HG03460 (cell line): ENCODE measurements at regions not wholly inside any gene's neighbourhood (a gene's known extent, or its start where the extent isn't known, plus 50 kb on each side); places are given as distances from the start of the nearest gene placed in this dataset.
"Not testable (repeated sequence)": the region's sequence is repeated elsewhere in the genome, so short reads cannot be mapped to it uniquely, and the experiment has no call there.

ENCODE experiments used
- ATAC-seq: cut with Tn5 transposase; IDR thresholded peaks from one replicate; pipeline ENCODE4 v1.9.1; 2021; ENCODE audit not compliant: unreplicated experiment

DNA sequence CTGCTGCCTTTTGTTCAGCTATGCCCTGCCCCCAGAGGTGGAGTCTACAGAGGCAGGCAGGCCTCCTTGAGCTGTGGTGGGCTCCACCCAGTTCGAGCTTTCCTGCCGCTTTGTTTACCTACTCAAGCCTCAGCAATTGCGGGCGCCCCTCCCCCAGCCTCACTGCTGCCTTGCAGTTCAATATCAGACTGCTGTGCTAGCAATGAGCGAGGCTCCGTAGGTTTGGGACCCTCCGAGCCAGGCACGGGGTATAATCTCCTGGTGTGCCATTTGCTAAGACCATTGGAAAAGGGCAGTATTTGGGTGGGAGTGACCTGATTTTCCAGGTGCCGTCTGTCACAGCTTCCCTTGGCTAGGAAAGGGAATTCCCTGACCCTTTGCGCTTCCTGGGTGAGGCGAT is 51.9 kb downstream of the DIPK2A start:
- not testable (repeated sequence) for ATAC-seq

DNA sequence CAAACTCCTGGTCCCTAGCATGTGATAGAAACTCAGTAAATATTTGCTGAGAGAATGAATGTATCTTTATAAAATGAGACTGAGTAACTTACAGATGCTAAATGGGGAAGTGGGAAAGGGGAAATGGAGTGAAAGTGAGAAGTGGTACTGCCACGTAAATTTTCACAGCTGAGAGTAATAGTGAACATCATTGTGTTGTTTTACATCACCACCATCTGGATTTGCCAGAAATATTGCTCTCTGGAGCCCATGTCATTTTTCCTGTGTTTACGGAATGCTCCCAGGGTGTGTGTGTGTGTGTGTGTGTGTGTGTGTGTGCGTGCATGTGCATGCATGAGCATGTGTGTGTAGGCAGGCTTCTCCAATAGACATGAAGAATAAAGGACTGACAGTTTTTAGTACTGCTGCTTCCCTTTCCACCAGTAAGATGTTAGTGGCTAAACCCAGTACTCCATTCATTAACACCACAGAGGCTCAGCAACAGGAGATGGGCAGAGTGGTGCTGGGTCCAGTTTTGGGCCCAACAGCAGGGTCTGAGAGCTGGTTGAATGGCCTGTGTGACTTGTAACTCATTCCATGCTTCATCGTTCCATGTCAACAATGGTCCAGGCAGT is 57.3 kb downstream of the DIPK2A start:
- peak; percentile 91 for ATAC-seq

DNA sequence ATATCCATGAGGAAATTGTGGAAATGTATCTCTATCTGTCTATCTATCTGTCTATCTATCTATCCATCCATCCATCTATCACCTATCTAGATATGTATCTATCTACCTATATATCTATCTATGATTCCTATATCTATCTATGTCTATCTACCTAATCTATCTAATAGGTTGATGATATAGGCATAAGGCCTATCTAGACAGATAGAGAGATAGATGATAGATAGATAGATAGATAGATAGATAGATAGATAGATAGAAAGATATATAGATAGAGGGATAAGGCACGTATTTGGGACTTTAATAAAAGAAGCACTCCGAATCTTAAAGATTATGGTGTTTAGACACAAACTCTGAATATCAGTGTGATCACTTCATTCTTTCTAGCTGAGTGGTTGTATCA is 58.1 kb downstream of the DIPK2A start:
- ATAC-seq = no peak

GRCh38 chr3:144031938-144032337 is 60.3 kb downstream of the DIPK2A start:
- ATAC-seq = no peak

DNA sequence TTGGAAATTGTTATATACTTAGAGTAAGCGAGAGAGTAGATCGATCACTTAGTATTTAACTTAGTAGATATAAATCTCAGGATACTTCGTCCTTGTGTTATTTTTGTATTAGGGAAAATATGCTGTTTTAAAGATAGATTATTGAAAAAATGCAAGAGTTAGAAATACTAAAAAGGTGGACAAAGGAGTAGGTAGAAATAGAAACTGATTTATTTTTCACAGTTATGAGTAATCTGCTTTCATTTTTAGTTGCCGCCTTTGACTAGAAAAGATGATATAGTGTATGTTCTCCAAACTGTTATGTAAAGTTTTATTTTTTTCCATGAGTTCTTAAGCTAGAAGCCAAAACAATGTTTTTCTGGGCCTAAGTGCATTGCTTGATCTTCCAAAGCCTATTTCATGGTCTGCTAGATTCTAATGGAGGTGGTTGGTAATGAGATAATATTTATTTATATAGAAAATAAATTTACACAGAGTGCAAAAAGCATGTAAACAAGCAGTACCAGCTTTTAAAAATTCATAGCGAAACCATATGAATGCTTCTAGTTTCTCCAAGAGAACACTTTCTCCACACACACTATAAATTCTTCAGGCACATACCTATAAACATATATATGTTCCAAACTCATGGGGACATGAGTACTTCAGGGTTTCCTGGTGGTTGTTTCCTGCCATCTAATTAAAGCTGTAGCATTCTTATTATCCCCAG is 61.1 kb downstream of the DIPK2A start:
- ATAC-seq = peak; percentile 59

- ATAC-seq = no peak
Observed at GRCh38 chr3:144033240-144033589, 61.6 kb downstream of the DIPK2A start.

GRCh38 chr3:144033863-144034262 is 62.2 kb downstream of the DIPK2A start:
- ATAC-seq = no peak

GRCh38 chr3:144034715-144035290 is 63.2 kb downstream of the DIPK2A start:
- no peak for ATAC-seq

DNA sequence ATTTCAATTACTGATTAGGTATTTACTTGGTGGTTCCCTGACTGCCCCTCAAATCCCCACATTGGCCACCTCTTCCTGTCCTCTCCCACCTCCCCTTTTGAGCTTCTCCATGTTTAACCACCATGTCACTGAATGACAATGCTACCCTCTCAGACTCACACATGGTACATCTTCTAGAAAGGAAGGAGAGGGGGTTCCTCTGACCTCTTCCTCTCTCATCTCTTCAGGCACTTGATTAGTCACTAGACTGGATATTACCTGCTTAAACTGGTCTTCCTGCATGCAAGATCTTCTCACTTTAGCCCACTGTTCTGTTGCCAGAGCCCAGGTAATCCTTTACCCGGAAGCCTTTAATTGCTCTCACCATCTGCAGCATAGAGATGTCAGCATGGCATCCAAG is 64.9 kb downstream of the DIPK2A start:
- ATAC-seq = peak; percentile 37

DNA sequence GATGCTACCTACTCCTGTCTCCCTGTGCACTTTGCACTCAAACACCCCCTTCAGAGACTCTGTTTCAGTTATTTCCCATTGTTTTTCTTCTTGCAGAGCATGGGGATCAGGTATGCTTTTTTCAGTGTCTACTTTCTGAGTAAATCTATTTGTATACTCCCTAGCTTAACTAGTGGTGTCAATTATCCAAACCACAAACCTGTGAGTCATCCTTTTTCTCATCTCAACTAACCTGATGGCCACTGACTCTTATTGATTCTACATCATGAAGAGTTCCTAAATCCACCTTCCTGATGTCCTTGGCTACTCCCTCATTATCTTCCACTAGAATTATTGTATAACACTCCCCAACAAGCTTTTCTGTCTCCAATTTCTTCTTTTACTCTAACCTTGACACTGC is 68.0 kb downstream of the DIPK2A start:
- no peak for ATAC-seq

DNA sequence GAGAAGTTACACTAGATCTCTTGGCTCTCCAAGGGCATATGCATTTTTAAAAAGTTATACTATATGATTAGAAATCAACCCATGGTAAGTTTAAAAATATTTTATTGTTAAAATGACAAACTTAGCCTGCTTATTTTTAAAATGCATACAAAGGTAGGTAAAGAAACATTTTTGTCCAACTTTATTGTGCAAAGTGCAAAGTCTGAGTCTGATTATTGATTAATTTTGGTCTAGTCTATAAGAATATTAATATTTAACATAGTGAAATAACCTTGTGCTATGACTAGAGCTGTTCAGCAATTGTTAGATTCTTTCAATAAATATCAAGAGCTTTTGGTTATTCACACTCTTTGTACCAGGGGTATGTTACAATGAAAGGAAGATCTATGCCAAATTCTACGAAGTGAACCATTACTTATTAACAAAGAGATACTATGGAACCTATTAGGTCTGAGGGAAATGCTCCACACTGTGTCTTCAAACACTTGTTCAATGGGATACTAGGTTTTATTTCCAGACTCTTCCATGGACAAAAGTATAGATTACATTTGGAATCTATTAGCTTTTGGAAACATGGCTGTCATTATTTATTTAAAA is 70.4 kb downstream of the DIPK2A start:
- ATAC-seq = no peak

- ATAC-seq = no peak
Observed at GRCh38 chr3:144045766-144046165, 74.1 kb downstream of the DIPK2A start.

DNA sequence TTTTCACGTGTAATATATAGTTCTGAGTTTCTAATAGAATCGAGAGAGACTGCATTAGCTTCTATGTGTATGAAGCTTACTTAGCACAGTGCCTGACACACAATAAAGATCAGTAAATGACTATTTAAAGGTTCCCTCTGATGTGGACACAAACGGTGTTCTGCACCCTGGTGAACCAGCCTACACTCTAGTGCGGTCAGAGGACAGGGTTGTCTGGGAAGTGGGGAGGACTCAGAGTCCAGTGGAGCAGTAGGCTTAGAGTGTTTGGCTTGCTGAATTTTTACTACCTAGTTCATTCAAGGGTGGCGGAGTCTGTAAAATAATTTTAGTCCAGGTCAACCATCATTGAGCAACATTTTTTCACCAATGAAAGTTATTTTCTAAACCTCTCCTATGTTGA is 77.8 kb downstream of the DIPK2A start:
- ATAC-seq = no peak

DNA sequence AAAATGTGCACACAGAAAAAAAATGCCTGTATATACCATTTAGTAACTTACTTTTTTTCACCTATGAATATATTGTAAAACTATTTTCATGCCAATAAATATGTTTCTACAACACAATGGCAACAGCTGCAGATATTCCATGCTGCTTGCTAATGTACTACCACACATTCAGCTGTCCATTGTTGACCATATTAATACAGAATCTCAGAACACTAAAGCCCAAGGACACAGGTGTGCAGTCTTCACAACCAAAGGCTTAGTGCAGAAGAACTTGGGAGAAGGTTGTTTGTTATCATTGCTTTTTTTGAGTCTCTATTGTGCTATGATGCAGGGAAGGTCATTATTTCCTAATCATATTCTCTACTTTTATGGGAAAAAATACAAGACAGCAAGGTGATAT is 79.6 kb downstream of the DIPK2A start:
- no peak for ATAC-seq

GRCh38 chr3:144052275-144052674 is 80.7 kb downstream of the DIPK2A start:
- no peak for ATAC-seq

- ATAC-seq = no peak
Observed at GRCh38 chr3:144053121-144053520, 81.5 kb downstream of the DIPK2A start.

- ATAC-seq = no peak
Observed at GRCh38 chr3:144054766-144055165, 83.1 kb downstream of the DIPK2A start.

DNA sequence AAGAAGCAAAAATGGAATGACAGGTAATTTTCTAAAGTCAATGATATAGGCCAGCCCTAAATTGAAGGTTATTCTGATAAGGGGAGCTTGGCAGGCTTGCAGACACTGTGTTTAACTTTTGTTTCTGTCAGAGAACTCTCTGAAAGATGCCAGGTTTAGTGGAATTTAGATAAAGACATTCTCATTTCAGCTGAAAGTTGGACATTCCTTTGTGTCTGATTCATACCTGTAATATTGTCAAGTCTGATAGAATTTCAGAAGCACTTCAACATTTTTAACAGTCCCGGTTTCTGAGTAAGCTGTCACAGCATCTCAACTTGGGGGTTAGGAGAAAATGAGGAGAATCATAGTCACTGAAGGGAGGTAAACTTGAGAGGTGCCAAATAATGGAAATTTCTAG is 84.0 kb downstream of the DIPK2A start:
- no peak for ATAC-seq

DNA sequence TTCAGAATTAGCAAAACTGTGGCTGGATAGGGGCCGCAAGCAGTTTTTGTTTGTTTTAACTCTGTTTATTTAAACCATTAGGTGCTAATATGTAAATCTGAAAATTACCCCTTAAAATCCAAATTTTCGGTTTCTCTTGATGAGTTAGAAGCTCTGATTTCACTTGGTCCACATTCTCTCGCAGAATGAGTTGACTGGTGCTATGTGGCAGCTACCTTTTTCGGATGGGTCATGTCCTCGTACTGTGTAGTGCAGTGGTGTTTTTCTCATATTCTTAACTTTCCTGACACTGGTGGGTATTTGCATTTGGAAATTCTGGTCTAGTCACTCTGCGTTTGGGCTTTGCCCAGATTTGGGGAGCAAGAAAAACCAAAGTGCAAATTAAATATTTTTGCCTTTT is 87.1 kb downstream of the DIPK2A start:
- ATAC-seq = no peak

GRCh38 chr3:144059481-144059880 is 87.9 kb downstream of the DIPK2A start:
- ATAC-seq = no peak

- no peak for ATAC-seq
Observed at GRCh38 chr3:144060881-144061280, 89.3 kb downstream of the DIPK2A start.

GRCh38 chr3:144063306-144063705 is 91.7 kb downstream of the DIPK2A start:
- no peak for ATAC-seq
